HepG2 (cell line): ENCODE measurements at regions not wholly inside any gene's neighbourhood (a gene's known extent, or its start where the extent isn't known, plus 50 kb on each side); places are given as distances from the start of the nearest gene placed in this dataset.

ENCODE experiments used
- ARID3A ChIP-seq: IDR thresholded peaks from 2 replicates; pipeline ENCODE4 v1.6.1; 2012; ENCODE audit warnings: low read depth, low read length, improper control_type of control experiment
- DPF2 ChIP-seq: sonication (generic); formaldehyde crosslinking; IDR thresholded peaks from 2 replicates; pipeline ENCODE4 v1.4.0; 2020; ENCODE audit warnings: mild to moderate bottlenecking, low read depth, missing genetic modification reagents, borderline replicate concordance
- FOXP4 ChIP-seq: sonication (generic); formaldehyde crosslinking; IDR thresholded peaks from 2 replicates; pipeline ENCODE4 v1.4.0; 2020; ENCODE audit warnings: missing genetic modification reagents
- GLI4 ChIP-seq: sonication (generic); formaldehyde crosslinking; IDR thresholded peaks from 2 replicates; pipeline ENCODE4 v1.5.1; 2020; ENCODE audit warnings: missing genetic modification reagents, mild to moderate bottlenecking, moderate library complexity, borderline replicate concordance
- IKZF5 ChIP-seq: IDR thresholded peaks from 2 replicates; pipeline ENCODE4 v1.6.1; 2018; ENCODE audit warnings: missing genetic modification reagents, mild to moderate bottlenecking, missing compliant biosample characterization
- KDM5A ChIP-seq: fragments of 200-600 bp; sonication (generic); IDR thresholded peaks from 2 replicates; pipeline ENCODE4 v1.7.0; 2018; ENCODE audit warnings: antibody characterized with exemption, mild to moderate bottlenecking, low read length, borderline replicate concordance
- KMT2A ChIP-seq: sonication (generic); formaldehyde crosslinking; IDR thresholded peaks from 2 replicates; pipeline ENCODE4 v1.4.0; 2020; ENCODE audit warnings: missing genetic modification reagents
- MIER3 ChIP-seq: IDR thresholded peaks from 2 replicates; pipeline ENCODE4 v1.6.1; 2016; ENCODE audit warnings: missing compliant biosample characterization, borderline replicate concordance
- NR2F6 ChIP-seq, 2 experiments: IDR thresholded peaks; 2 replicates each; pipeline ENCODE4 v1.6.1; 2016; ENCODE audit warnings: antibody characterized with exemption in 1 of 2, mild to moderate bottlenecking in 1 of 2
- REPIN1 ChIP-seq: sonication (generic); formaldehyde crosslinking; IDR thresholded peaks from 2 replicates; pipeline ENCODE4 v1.8.0; 2022; ENCODE audit warnings: missing genetic modification reagents, low read depth, mild to moderate bottlenecking, borderline replicate concordance
- SMARCC2 ChIP-seq: fragments of 450-650 bp; IDR thresholded peaks from 2 replicates; pipeline ENCODE4 v1.6.1; 2017; ENCODE audit warnings: antibody characterized with exemption, mild to moderate bottlenecking
- SSRP1 ChIP-seq: IDR thresholded peaks from 2 replicates; pipeline ENCODE4 v1.6.1; 2016; ENCODE audit warnings: control low read depth
- STAG1 ChIP-seq: sonication (generic); formaldehyde crosslinking; IDR thresholded peaks from 2 replicates; pipeline ENCODE4 v1.4.0; 2020; ENCODE audit warnings: missing genetic modification reagents
- ZMAT3 ChIP-seq: sonication (generic); formaldehyde crosslinking; conservative IDR thresholded peaks from 2 replicates; pipeline ENCODE4 v1.7.0; 2021; ENCODE audit warnings: missing genetic modification reagents
- ZNF350 ChIP-seq: sonication (generic); formaldehyde crosslinking; IDR thresholded peaks from 2 replicates; pipeline ENCODE4 v1.4.0; 2020; ENCODE audit warnings: mild to moderate bottlenecking, low read depth, missing genetic modification reagents, borderline replicate concordance
- ZNF607 ChIP-seq: sonication (generic); formaldehyde crosslinking; IDR thresholded peaks from 2 replicates; pipeline ENCODE4 v1.5.1; 2020; ENCODE audit warnings: missing genetic modification reagents, mild to moderate bottlenecking, borderline replicate concordance
- ZNF782 ChIP-seq: sonication (generic); formaldehyde crosslinking; IDR thresholded peaks from 2 replicates; pipeline ENCODE4 v1.4.0; 2020; ENCODE audit warnings: missing genetic modification reagents, mild to moderate bottlenecking, borderline replicate concordance
- ZNF850 ChIP-seq: sonication (generic); formaldehyde crosslinking; conservative IDR thresholded peaks from 2 replicates; pipeline ENCODE4 v1.9.0; 2021; ENCODE audit warnings: mild to moderate bottlenecking, missing genetic modification reagents
- TF ChIP-seq, protein P1 (sequence below), 2 experiments: sonication (generic) in 1 of 2; formaldehyde crosslinking in 1 of 2; IDR thresholded peaks; 2 replicates each; pipeline versions ENCODE4 v1.4.0 to v1.6.1; 2016 to 2020; ENCODE audit warnings: borderline replicate concordance in 1 of 2, low read depth in 1 of 2, mild to moderate bottlenecking in 1 of 2, missing genetic modification reagents in 1 of 2

GRCh38 chr14:49992901-49993339 lies 100.0 kb downstream of the ARF6 start (continued):
- TF ChIP-seq REPIN1 (peak; percentile 66; the same call in 1 of the 2 replicates), ZNF782 (CRISPR knock-in tag) (no peak), FOXP4 (CRISPR knock-in tag) (no peak), ZNF350 (CRISPR knock-in tag) (peak; percentile 34; the same call in 1 of the 2 replicates), ZMAT3 (no peak), SSRP1 (CRISPR knock-in tag) (no peak), DPF2 (CRISPR knock-in tag) (no peak), KDM5A (no peak), KMT2A (CRISPR knock-in tag) (no peak), ZNF607 (CRISPR knock-in tag) (peak; percentile 74; the same call in 1 of the 2 replicates), SMARCC2 (no peak), ZNF850 (CRISPR knock-in tag) (no peak), NR2F6 (IDR thresholded peaks at IDR 0.05) (peak; percentile 72; the same call in 1 of the 2 replicates), NR2F6 (CRISPR knock-in tag; IDR thresholded peaks at IDR 0.05) (peak; percentile 93), STAG1 (peak; percentile 47), ARID3A (no peak; the same call in 1 of the 2 replicates), GLI4 (CRISPR knock-in tag) (no peak), MIER3 (CRISPR knock-in tag) (peak; percentile 94), IKZF5 (CRISPR knock-in tag) (peak; percentile 87)
- TF ChIP-seq, protein P1, sequence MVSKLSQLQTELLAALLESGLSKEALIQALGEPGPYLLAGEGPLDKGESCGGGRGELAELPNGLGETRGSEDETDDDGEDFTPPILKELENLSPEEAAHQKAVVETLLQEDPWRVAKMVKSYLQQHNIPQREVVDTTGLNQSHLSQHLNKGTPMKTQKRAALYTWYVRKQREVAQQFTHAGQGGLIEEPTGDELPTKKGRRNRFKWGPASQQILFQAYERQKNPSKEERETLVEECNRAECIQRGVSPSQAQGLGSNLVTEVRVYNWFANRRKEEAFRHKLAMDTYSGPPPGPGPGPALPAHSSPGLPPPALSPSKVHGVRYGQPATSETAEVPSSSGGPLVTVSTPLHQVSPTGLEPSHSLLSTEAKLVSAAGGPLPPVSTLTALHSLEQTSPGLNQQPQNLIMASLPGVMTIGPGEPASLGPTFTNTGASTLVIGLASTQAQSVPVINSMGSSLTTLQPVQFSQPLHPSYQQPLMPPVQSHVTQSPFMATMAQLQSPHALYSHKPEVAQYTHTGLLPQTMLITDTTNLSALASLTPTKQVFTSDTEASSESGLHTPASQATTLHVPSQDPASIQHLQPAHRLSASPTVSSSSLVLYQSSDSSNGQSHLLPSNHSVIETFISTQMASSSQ (IDR thresholded peaks at IDR 0.05; ENCODE audit: low read depth), result no peak
- TF ChIP-seq, protein P1 (CRISPR knock-in tag; IDR thresholded peaks at IDR 0.05; ENCODE audit: borderline replicate concordance), result peak; percentile 73; the same call in 1 of the 2 replicates
